Right lung (tissue), 2 donors: ENCODE measurements at regions not wholly inside any gene's neighbourhood (a gene's known extent, or its start where the extent isn't known, plus 50 kb on each side); places are given as distances from the start of the nearest gene placed in this dataset.
"Not testable (repeated sequence)": the region's sequence is repeated elsewhere in the genome, so short reads cannot be mapped to it uniquely, and the experiment has no call there.

Experiments used
- DNase-seq, 2 donors: peaks; one replicate each; pipeline ENCODE4 v3.0.0-alpha.2; 2013

DNA sequence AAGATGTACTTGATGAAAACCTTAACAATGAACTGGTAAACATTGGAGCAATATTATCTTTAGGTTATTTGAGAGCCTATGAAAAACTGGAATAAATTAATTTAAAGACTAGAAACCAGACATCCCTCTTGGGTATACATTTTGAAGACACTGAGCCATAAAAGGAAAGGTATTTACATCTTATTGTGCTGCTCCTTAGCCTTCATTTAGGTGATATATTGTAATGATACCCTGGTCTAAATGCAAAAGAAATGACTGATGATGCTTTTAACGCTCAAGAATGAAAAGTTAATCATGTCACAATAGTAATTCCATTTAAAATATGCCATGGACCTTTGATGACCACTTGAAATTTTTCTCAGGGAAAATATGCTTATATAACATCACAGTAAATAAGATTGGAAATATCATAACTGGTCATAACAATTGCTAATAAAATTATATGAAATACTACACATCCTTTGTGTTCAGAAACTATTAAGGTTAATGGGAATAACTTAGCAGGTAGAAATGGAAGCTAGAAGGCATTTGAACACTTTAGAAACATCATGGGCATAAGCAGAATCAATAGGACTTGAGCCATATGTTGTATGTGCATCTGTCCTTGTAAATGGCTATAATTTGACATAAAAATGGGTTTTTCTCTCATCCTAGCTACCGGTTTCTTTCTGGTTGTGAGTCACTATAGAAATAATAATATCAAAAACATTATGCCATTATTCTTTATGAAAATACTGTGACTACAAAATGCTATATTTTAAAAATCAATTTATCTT, 979.7 kb downstream of the RAPGEF2 start:
- DNase-seq: no peak

DNA sequence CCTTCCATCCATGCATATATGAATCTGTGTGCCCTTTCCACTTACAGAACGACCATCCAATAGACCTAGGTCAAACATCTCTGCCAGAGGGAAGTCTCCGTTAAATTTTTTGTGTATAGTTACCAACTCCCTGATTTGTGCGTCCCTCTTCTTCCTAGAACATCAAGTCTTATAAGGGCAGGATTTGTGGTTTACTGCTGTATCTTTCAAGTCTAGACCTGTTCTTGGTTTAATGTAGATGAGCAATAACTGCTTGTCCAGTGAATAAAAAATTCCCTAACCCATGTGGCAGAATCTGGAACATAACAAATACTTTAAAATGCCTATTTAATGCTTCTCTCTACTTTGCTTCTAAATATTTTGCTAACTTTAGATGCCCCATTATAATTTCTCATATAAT, 988.8 kb downstream of the RAPGEF2 start:
- DNase-seq: no peak

DNA sequence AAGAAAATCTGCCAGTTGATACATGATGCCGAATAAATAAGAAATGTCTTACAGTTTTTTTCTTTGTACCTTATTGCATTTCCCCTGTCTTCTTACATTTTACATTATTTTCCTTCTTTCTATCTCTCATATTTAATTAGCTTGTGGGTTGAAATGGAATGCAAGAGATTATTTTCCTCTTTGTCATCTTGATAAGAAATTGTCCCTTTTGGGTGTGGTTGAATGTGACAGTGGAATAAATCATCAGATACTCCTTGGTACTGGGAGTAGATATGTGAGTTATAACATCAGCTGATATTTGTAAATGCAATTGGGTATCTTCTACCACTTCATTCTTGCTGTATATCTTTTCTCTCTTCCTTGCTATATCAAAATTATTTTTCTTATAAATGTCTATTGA, 997.4 kb downstream of the RAPGEF2 start:
- DNase-seq: no peak

DNA sequence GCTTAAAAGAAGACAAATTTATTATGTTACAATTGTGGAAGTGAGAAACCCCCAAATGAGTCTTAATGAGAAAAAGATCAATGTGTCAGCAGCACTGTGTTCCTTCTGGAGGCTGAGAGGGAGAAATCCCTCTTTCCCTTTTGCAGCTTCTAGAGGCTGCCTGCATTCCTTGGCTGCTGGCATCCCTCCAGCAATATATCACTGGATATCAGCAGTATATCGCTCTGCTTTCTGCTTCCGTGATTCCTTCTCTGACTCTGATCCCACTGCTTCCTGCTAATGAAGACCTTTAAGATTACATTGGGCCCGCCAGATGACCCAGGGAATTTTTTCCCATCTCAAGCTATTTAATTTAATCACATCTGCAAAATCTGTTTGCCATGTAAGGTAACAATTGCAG, 1008.0 kb downstream of the RAPGEF2 start:
- no peak for DNase-seq

DNA sequence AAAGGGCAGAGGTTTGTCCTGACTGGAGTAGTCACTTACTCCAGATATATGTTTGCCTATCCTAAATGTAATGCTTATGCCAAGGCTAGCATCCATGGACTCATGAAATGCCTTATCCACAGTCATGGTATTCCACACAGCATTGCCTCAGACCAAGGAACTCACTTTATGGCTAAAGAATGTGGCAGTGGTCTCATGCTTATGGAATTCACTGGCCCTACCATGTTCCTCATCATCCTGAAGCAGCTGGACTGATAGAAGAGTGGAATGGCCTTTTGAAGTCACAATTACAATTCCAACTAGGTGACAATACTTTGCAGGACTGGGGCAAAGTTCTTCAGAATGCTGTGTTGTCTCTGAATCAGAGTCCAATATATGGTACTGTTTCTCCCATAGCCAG, 1014.8 kb downstream of the RAPGEF2 start:
- DNase-seq: no peak

DNA sequence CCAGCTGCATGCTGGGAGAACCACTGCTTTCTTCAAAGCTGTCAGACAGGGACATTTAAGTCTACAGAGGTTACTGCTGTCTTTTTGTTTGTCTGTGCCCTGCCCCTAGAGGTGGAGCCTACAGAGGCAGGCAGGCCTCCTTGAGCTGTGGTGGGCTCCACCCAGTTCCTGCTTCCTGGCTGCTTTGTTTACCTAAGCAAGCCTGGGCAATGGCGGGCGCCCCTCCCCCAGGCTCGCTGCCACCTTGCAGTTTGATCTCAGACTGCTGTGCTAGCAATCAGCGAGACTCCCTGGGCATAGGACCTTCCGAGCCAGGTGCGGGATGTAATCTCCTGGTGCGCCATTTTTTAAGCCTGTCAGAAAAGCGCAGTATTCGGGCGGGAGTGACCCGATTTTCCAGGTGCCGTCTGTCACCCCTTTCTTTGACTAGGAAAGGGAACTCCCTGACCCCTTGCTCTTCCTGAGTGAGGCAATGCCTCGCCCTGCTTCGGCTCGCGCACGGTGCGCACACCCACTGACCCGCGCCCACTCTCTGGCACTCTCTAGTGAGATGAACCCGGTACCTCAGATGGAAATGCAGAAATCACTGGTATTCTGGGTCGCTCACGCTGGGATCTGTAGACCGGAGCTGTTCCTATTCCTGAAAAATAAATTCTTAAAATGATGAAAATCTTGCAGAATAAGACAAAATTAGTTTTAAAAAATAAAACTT, 1022.9 kb downstream of the RAPGEF2 start:
- not testable (repeated sequence) for DNase-seq

DNA sequence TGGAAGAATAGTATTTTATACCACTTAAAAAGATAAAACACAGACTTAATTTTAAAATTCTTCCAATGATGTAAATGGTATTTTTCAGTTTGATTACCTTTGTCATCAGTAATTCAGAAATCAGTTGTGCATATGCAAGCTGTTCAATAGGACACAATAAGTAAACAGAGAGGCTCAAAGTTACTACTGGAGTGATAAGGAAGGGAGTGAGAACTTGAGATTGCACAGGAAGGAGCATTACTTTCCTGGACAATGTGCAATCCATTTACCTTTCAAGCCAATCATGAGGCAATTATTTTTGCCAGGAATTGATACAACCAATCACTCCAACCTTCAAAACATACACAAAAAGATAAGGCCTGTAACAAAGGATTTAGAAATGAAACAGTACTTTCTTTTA, 1024.3 kb downstream of the RAPGEF2 start:
- DNase-seq: no peak

DNA sequence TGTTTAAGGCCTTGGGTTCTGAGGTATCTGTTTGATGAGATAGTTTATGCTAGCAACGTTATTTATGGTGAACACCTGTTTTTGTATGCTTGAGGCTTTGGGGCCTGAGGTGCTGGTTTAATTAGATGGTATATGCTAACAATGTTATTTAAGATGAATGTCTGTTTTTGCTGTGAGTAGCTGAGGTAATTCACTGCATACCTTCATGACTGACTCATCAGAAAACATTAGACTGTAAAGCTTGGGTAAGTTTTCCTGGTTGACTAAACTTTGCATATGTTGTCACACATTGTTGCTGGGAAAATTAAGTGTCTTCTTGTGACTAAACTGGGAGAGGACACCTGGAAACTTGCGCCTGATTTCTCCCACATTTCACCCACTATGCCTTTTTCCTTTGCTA, 1026.6 kb downstream of the RAPGEF2 start:
- no peak for DNase-seq

DNA sequence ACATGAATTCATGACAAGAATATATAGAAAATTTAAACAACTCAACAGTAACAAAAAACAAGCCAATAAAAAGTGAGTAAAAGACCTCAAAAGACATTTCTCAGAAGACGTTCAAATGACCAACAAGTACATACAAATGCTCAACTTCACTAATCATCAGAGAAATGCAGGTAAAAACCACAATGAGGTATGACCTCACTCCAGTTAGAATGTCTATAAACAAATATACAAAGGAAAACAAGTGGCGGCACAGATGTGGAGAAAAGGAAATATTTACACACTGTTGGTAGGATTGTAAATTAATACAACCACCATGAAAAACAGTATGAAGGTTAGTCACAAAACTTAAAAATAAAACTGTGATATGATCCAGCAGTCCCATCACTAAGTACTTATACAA, 1033.1 kb downstream of the RAPGEF2 start:
- no peak for DNase-seq

DNA sequence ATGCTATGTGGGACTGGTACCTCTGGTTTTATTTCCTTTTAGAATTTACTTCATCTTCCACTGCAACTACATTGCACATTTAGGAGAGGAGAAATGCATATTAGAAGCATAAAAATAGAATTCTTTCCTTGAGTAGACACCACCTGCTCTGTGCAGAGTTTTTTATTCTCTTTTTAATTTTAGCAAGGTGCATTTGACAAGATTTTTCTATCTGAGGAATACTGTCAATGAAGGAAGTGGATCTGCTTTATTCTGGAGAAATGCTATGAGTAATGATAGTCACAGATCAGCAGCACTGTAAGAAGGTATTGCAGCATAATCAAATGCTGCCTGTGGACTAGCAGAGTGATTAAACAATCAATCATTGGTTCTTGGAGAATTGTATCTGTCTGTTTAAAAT, 1038.3 kb downstream of the RAPGEF2 start:
- DNase-seq: no peak

DNA sequence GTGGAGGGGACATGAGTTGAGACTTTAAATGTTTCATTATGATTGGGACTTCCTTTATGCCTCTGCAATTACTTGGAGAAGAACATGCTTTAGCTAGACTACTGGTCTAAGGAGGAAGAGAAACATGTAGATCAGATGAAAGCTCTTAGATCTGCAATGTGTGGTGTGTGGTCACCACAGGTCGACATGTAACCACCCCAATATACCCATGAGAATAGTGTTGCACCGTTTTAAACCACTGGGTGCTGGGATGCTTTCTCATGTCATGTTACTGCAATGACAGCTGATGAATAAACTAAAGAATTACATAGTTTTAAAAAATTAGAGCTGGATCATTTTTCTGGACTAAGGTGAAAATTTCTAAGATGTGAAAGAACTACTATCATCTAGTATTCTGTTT, 1039.7 kb downstream of the RAPGEF2 start:
- no peak for DNase-seq

DNA sequence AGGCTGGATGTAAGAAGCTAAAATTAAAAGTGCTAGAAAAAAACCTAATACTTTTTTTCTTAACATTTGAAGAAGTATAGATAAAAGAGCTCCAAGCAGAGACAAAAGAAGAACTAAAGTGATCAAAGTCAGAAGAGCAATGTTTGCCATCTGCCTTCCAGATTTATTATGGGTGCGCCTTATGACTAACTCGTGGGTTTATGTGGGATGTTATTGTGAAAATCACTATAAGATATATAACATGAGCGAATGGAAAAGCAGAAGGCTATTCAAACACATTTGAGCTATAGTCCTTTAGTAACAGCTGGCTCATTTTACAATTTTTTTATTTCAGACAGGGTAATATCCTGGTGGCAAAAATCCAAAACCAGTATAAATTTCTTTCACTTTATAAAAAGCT, 1040.7 kb downstream of the RAPGEF2 start:
- DNase-seq: no peak

DNA sequence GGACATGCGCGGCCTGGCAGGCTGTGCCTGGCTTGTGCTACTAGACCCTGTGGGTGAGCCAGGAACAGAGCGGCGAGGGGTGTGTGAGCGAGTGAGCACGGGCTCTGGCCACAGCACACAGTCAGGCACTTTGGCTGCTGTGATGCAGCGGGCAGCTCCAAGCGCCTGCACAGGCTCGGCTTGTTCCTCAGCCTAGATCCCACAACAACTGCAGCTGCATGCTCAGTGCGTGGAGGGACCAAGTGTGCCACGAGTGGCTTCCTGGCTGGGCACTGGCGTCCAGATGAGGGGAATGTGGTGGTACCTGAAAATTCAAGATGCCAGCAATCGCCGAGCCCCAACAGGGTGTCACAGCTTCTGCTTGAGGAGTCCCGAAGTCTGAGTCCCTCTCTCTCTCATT, 1056.6 kb downstream of the RAPGEF2 start:
- DNase-seq: no peak

DNA sequence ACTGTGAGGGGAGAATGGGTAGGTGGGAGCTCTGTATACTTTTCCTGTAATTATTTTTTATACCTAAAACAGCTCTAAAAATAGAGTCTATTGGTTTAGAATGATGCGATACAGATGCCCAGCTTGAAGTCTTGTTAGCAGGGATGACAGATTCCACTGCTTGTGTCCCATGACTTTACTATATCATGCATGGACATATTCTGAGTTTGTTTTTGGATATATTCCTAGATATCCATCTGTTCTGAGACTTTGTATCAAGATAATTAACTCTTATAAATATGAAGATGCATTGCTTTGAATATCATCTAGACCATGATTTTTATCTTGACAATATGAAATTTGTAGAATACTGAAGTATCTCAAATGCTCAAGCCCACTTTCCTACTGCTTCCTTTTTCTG, 1058.1 kb downstream of the RAPGEF2 start:
- DNase-seq: no peak

DNA sequence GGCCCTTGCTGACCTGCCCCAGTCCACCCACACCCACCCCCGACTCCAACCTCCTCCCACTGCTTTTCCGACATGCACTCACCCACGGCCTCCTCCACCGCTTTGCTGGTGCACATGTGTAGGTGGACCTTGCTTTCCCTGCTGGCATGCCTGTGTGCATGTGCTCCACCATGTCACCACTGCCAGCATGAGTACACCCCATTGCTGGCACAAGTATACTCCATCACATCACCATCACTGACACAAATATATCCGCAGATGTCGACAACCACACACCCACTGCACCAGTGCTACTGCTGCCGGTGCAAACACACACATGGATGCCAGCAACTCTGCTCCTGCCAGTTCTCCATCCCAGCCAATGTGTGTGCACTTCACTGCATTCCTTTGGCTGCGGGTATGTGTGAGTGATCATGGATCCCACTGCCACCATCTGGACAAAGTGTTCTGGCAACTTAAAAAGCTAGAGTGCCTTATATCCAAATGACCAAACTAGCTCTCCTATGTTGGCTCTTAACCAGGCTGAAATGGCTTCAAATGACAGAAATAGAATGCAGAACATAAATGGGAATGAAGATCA, 1072.3 kb downstream of the RAPGEF2 start:
- DNase-seq: no peak

DNA sequence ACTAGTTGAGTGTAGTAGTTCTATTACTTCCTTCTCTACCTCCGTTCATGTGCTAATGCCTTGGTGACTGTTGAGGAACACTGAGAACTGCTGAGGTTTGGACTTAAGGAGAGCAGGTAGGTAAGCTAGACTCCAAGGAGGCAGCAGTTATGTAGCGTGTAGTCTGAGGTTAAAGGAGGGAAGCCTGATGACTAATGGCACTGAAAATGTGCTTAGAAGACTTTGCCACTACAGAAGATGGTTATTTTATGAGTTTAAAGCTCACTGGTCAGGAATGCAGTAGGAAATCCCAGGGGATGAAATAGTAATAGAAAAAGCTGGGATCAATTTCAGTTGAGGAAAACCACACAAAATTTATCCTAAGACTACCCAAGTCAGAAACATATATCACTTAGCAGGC, 1077.3 kb downstream of the RAPGEF2 start:
- DNase-seq: no peak

DNA sequence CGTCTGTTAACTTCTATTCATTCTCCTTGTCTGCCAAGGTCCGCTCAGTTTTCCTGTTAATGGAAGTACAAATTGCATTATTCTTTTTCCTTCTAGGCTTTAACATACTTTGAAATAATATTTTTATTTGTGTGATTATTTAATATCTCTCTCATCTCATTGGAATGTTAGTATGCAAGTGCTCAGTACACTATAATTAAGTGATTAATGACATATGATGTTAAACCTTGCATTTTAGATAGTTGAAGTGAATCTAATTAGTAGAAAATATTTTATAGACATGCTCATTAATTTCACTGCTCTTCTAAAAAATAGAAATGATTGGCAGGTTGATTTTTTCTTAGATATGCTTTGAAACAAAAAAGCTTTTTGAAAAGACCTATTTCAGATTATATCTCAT, 1079.8 kb downstream of the RAPGEF2 start:
- DNase-seq: no peak

DNA sequence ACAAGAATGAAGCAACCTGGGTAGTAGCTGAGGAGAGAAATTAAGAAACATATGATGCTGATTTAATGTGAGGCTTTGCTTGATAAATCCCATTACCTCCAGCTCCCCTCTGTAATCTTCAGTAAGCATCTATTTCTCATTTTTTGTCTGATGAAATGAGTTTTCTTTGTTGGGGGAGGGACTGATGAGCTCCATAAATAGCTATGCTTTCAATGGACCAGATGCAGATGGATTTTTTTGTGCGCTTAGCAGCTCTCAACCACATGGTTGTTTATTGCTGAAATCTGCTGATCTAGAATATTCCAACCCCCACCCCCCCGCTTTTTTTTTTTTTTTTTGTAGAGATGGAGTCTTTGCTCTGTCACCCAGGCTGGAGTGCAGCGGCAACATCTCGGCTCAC, 1082.0 kb downstream of the RAPGEF2 start:
- DNase-seq: no peak

DNA sequence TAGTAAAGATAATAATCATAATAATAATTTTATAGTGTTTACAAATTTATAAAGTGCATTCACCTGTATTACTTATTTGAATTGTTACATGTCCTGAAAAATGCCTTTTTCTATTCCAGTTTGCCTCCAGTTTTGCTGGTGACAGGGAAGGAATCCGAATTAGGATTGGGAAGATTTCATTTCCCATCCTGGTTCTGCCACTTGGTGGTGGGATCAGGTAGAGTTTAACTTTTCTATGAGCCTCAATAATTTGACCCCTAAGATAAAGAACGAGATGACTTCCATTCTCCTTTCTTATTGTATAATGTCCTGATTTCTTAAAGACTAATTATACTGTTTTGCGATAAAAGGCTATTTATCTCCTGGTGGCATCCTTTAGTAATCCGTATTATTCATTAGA, 1090.9 kb downstream of the RAPGEF2 start:
- no peak for DNase-seq

DNA sequence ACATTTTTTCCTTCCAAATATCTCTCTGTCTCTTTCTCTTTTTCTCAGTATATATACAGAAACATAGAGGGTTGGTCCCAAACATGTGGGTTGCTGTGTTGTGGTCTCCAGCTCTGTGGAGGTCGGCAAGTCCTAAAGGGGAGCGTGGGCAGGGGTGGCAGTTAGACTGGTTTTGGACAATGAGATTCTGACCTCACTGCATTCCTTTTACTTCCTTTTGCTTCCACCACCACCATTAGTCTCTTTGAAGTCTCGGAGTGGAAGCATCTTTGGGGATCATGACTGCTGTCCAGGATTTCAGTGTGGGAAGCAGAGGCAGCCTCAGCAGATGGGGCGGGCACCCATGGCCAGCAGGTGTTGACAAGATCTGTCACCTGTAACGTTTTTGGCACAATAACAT, 1091.8 kb downstream of the RAPGEF2 start:
- DNase-seq: no peak

DNA sequence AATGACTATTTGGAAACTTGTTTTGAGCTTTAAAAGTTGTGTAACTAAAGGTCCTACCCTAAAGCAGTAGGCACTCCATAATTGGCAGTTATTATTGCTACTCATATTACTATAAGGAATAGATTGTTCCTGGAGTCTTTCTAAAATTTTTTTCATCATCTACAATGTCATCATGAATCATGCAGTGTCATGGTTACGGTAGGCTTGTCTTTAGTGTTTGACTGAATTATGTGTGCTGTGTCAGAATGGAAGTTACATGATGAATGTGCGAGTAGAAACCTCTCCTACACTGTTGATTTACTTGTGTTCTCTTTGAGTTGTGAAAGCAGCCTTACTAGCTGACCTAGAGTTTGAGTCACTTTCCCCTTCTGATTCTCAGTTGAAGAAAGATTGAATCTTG, 1099.9 kb downstream of the RAPGEF2 start:
- DNase-seq: no peak

DNA sequence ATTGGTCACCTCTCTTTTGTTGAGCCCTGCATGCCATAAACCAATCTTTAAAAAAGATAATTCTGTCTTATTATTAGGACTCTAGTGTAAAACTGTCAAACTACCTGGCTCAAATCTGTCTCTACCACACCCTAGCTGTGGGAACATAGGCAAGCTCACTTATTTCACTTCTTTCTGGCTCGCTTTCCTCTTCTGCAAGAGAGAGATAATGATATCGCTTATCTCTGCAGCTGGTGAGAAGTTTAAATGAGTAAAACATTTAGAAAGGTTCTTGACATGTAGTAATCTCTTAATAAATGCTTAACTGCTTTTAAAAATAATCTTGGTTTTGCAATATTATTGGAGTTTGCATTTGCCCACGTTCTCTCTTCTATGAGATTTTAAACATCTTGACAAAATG, 1109.2 kb downstream of the RAPGEF2 start:
- DNase-seq: no peak

DNA sequence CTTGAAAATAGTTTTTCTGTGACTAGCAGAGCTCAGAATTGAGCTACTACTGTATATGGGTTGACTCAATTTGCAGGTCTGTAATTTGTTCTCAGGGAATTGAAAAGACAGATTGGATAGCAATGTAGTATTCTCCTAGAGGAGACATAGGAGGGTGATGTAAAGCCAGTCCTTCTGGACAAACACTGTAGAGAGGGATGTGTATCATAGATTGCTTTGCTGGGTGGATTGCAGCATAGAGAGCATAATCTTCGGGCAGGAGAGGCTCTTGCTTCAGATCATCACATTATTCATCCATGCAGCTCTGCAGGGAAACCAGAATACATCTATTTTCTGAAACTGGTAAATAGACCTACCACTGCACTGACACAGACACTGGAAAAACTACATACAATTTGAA, 1110.5 kb downstream of the RAPGEF2 start:
- no peak for DNase-seq
